Gastrocnemius medialis (tissue), 4 donors: ENCODE measurements at regions not wholly inside any gene's neighbourhood (a gene's known extent, or its start where the extent isn't known, plus 50 kb on each side); places are given as distances from the start of the nearest gene placed in this dataset.

Source experiments
- ATAC-seq, 2 donors: fragments of 150-250 bp; one replicate each; pipeline ENCODE4 v1.9.1; 2016
- DNase-seq, 2 donors: peaks; one replicate each; pipeline ENCODE4 v3.0.0-alpha.2; 2019
- H3K27ac ChIP-seq, 4 donors: fragments of 200-600 bp; sonication (generic); 1 replicate in 1 of 4; 2 replicates in 3 of 4; pipeline ENCODE4 v1.5.1; 2016 to 2018; ENCODE audit warnings: mild to moderate bottlenecking in 2 of 4, moderate library complexity in 1 of 4
- H3K27me3 ChIP-seq, 3 donors: fragments of 200-600 bp; sonication (generic) in 2 of 3; 1 replicate in 1 of 3; 2 replicates in 2 of 3; pipeline versions ENCODE4 v1.5.1 to v1.6.0; 2016 to 2019; ENCODE audit warnings: mild to moderate bottlenecking in 1 of 3, moderate library complexity in 1 of 3
- H3K36me3 ChIP-seq, 2 donors: fragments of 200-600 bp; sonication (generic) in 1 of 2; one replicate each; pipeline ENCODE4 v1.5.1; 2017 to 2018
- H3K4me1 ChIP-seq, 2 donors: fragments of 200-600 bp; sonication (generic) in 1 of 2; one replicate each; pipeline ENCODE4 v1.5.1; 2016 to 2017; ENCODE audit warnings: mild to moderate bottlenecking in 2 of 2
- H3K4me3 ChIP-seq, 4 donors: fragments of 200-600 bp; sonication (generic) in 3 of 4; 1 replicate in 1 of 4; 2 replicates in 3 of 4; pipeline ENCODE4 v1.5.1; 2016 to 2019; ENCODE audit warnings: mild to moderate bottlenecking in 2 of 4
- H3K9me3 ChIP-seq, 3 donors: fragments of 200-600 bp; sonication (generic) in 2 of 3; 1 replicate in 1 of 3; 2 replicates in 2 of 3; pipeline ENCODE4 v1.5.1; 2016 to 2019
- POLR2A ChIP-seq, 2 donors: fragments of 450-650 bp; IDR thresholded peaks; one replicate each; pipeline ENCODE4 v1.6.1; 2017; ENCODE audit warnings: antibody characterized with exemption in 2 of 2, mild to moderate bottlenecking in 2 of 2, moderate library complexity in 2 of 2
- in situ Hi-C, 4 donors: fragments of 200-750 bp; cut with MboI; loops; one replicate each; pipeline versions ENCODE4 v1.15.0 to v1.8.0; 2017; ENCODE audit warnings: low sequenced_read_pairs in 4 of 4
- intact Hi-C: fragments of 100-400 bp; cut with DNase I; formaldehyde crosslinking; loops from one replicate; pipeline ENCODE4 v1.15.1; 2023; ENCODE audit warnings: low total_unique reads
- TF ChIP-seq, protein P1 (sequence below), 5 experiments: fragments of 450-650 bp in 3 of 5; fragments of 200-600 bp in 2 of 5; sonication (generic) in 2 of 5; IDR thresholded peaks in 4 of 5; conservative IDR thresholded peaks in 1 of 5; 1 replicate in 4 of 5; 2 replicates in 1 of 5; pipeline ENCODE4 v1.5.1; 2016 to 2019; ENCODE audit warnings: antibody characterized with exemption in 5 of 5, mild to moderate bottlenecking in 3 of 5, moderate library complexity in 3 of 5

GRCh38 chr2:156704617-156705016, 268.4 kb downstream of the GPD2 start:
- Histone ChIP-seq H3K27ac (peak overlapping the region in 2 of 4 donors; percentile 3 to 19), H3K36me3 (no peaks in the 10 kb centered on the region), H3K4me1 (peaks cover 0 to 10% of the 10 kb centered on the region in 2 donors), H3K4me3 (no peak overlapping the region), H3K27me3 (no peaks in the 10 kb centered on the region), H3K9me3 (no peaks in the 10 kb centered on the region)
- no peak for ATAC-seq
- intact Hi-C loops (no loop called here), in situ Hi-C loops (no loop called here)
- TF ChIP-seq, protein P1, sequence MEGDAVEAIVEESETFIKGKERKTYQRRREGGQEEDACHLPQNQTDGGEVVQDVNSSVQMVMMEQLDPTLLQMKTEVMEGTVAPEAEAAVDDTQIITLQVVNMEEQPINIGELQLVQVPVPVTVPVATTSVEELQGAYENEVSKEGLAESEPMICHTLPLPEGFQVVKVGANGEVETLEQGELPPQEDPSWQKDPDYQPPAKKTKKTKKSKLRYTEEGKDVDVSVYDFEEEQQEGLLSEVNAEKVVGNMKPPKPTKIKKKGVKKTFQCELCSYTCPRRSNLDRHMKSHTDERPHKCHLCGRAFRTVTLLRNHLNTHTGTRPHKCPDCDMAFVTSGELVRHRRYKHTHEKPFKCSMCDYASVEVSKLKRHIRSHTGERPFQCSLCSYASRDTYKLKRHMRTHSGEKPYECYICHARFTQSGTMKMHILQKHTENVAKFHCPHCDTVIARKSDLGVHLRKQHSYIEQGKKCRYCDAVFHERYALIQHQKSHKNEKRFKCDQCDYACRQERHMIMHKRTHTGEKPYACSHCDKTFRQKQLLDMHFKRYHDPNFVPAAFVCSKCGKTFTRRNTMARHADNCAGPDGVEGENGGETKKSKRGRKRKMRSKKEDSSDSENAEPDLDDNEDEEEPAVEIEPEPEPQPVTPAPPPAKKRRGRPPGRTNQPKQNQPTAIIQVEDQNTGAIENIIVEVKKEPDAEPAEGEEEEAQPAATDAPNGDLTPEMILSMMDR (IDR thresholded peaks at IDR 0.05 in 4 of 5, conservative IDR thresholded peaks at IDR 0.05 in 1 of 5), result no peak
- TF ChIP-seq POLR2A (IDR thresholded peaks at IDR 0.05), result no peak
- DNase-seq, result no peak

DNA sequence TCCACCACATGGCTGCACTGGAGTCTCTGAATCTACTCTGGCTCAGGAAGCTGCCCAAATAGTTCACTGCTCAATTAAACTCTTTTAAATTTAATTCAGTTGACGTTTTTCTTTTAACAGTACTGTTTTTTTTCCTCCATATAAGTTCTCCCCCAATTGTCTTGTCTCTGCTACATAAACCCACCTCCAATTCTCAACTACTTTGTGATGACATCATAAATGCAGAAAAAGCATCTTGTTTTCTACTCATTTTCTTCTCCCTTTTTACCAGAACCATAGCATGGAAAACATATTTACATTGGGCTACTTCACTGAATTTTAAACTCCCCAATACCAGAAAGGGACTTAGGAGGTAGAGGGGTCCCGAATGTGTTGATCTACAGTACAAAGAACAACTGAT, 270.4 kb downstream of the GPD2 start:
- ATAC-seq, result no peak
- no peak for DNase-seq
- Histone ChIP-seq H3K36me3 (no peaks in the 10 kb centered on the region), H3K9me3 (no peaks in the 10 kb centered on the region), H3K27ac (no peak overlapping the region), H3K4me1 (peaks cover 0 to 10% of the 10 kb centered on the region in 2 donors), H3K4me3 (no peak overlapping the region), H3K27me3 (no peaks in the 10 kb centered on the region)
- in situ Hi-C loops (no loop called here), intact Hi-C loops (no loop called here)
- no peak for TF ChIP-seq POLR2A (IDR thresholded peaks at IDR 0.05)
- TF ChIP-seq, protein P1 (IDR thresholded peaks at IDR 0.05 in 4 of 5, conservative IDR thresholded peaks at IDR 0.05 in 1 of 5), result no peak

DNA sequence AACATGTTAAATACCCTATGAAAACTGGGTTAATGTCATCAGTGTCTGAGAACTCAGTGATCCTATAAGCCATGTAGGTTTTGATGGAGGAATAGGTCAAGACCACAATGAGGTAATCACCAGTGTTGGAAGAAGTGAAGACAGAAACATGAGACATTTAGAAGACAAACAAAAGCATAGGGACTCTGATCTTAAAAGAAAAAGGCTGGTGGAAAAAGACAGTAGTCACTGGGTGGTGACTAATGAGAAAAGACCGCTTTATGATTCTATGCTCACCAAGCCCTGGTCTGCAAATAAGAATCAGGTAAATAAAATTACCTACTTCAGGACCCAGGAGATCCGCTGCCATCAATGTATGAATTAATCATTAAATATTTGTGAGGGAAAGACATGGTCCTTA, 271.9 kb downstream of the GPD2 start:
- in situ Hi-C loops (no loop called here), intact Hi-C loops (no loop called here)
- Histone ChIP-seq H3K4me3 (no peak overlapping the region), H3K4me1 (peaks cover 0 to 6% of the 10 kb centered on the region in 2 donors), H3K27ac (no peak overlapping the region), H3K9me3 (no peaks in the 10 kb centered on the region), H3K36me3 (no peaks in the 10 kb centered on the region), H3K27me3 (no peaks in the 10 kb centered on the region)
- DNase-seq, result no peak
- no peak for ATAC-seq
- no peak for TF ChIP-seq POLR2A (IDR thresholded peaks at IDR 0.05)
- TF ChIP-seq, protein P1 (IDR thresholded peaks at IDR 0.05 in 4 of 5, conservative IDR thresholded peaks at IDR 0.05 in 1 of 5), result no peak

DNA sequence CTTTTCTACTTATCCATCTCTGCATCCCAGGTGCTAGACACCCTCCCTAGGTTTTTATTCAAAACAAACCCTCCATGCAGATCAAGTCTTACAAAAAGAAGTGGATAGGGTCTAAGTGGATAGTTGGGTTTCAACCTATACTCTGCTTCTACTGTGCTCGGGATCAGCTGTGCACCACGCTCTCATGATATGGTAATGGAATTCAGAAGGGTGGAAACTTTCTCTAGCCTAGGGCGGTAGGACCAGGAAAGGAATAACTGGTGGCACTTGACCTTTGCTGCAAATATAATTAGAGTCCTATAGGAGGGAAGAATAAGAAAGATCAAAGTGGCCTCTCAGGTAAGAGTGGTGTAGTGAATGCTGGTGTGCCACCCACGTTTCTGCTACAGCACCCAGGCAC, 272.9 kb downstream of the GPD2 start:
- no peak overlapping the region for H3K4me3 ChIP-seq
- in situ Hi-C loops (no loop called here), intact Hi-C loops (no loop called here)
- H3K27ac ChIP-seq, result no peak overlapping the region
- no peak for ATAC-seq
- no peaks in the 10 kb centered on the region for H3K36me3 ChIP-seq
- peaks cover 0 to 2% of the 10 kb centered on the region in 2 donors for H3K4me1 ChIP-seq
- no peak for TF ChIP-seq POLR2A (IDR thresholded peaks at IDR 0.05)
- TF ChIP-seq, protein P1 (IDR thresholded peaks at IDR 0.05 in 4 of 5, conservative IDR thresholded peaks at IDR 0.05 in 1 of 5), result no peak
- no peaks in the 10 kb centered on the region for H3K9me3 ChIP-seq
- no peaks in the 10 kb centered on the region for H3K27me3 ChIP-seq
- DNase-seq, result no peak

GRCh38 chr2:156719036-156719435, 282.9 kb downstream of the GPD2 start:
- no peak for ATAC-seq
- Histone ChIP-seq H3K4me3 (no peak overlapping the region), H3K9me3 (no peaks in the 10 kb centered on the region), H3K36me3 (no peaks in the 10 kb centered on the region), H3K27ac (no peak overlapping the region), H3K27me3 (no peaks in the 10 kb centered on the region), H3K4me1 (no peaks in the 10 kb centered on the region)
- no peak for TF ChIP-seq POLR2A (IDR thresholded peaks at IDR 0.05)
- TF ChIP-seq, protein P1 (IDR thresholded peaks at IDR 0.05 in 4 of 5, conservative IDR thresholded peaks at IDR 0.05 in 1 of 5), result no peak
- intact Hi-C loops (no loop called here), in situ Hi-C loops (no loop called here)
- DNase-seq, result no peak
